ENCODE measurements at regions not wholly inside any gene's neighbourhood (a gene's known extent, or its start where the extent isn't known, plus 50 kb on each side); places are given as distances from the start of the nearest gene placed in this dataset.

DNA sequence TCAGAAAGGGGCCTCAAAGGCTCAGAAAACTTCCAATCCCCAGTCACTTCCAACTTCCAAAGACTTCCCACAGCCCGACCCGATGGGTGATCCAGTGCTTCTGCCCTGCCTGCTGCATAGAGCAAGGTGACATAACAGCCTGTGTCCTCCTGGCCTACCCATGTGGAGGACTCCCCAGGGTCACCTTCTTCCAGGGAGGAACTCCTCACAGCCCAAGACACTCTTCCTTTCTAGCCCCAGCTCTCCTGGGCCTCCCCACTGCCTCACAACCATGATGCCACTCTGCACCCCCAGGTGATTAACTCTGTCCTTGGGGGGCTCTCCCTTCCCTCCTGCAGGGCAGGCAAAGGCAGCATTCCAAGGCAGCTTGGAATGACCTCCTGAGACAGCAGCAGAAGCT is 158.4 kb upstream of the PDE1C start:
- no peak for TF ChIP-seq YY1 (IDR thresholded peaks at IDR 0.05; ENCODE audit: low read depth)
- TF ChIP-seq, protein P1, sequence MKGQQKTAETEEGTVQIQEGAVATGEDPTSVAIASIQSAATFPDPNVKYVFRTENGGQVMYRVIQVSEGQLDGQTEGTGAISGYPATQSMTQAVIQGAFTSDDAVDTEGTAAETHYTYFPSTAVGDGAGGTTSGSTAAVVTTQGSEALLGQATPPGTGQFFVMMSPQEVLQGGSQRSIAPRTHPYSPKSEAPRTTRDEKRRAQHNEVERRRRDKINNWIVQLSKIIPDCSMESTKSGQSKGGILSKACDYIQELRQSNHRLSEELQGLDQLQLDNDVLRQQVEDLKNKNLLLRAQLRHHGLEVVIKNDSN (IDR thresholded peaks at IDR 0.05): no peak
- TF ChIP-seq FOXM1 (IDR thresholded peaks at IDR 0.05; ENCODE audit: borderline replicate concordance, low read depth): no peak
- TF ChIP-seq, protein P2, sequence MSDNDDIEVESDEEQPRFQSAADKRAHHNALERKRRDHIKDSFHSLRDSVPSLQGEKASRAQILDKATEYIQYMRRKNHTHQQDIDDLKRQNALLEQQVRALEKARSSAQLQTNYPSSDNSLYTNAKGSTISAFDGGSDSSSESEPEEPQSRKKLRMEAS (IDR thresholded peaks at IDR 0.05): no peak

All from Ishikawa (cell line).